ENCODE measurements at regions not wholly inside any gene's neighbourhood (a gene's known extent, or its start where the extent isn't known, plus 50 kb on each side); places are given as distances from the start of the nearest gene placed in this dataset.

- TF ChIP-seq EZH2phosphoT487 (IDR thresholded peaks at IDR 0.05; ENCODE audit: borderline replicate concordance, low read length): no peak
- no peak for TF ChIP-seq CTCF (IDR thresholded peaks at IDR 0.05; ENCODE audit: low read depth, low read length, poor library complexity, severe bottlenecking)
- Histone ChIP-seq H3K27ac (ENCODE audit: low read depth, low read length) (no peak overlapping the region), H4K20me1 (ENCODE audit: control insufficient read depth, insufficient read depth, low read depth, low read length) (no peaks in the 10 kb centered on the region), H3K79me2 (ENCODE audit: control insufficient read depth, low read length) (no peaks in the 10 kb centered on the region), H3K4me1 (ENCODE audit: control insufficient read depth, low read length) (no peaks in the 10 kb centered on the region), H3K36me3 (ENCODE audit: control insufficient read depth, low read length) (no peaks in the 10 kb centered on the region), H3K4me2 (ENCODE audit: low read length) (no peak overlapping the region), H3K9me3 (ENCODE audit: control insufficient read depth, insufficient read depth, low read length) (no peaks in the 10 kb centered on the region), H3K4me3 (ENCODE audit: low read length) (no peak overlapping the region), H3K9me2 (replicated peaks; ENCODE audit: control insufficient read depth, low read length) (no peaks in the 10 kb centered on the region), H3K27me3 (ENCODE audit: control insufficient read depth, low read length) (no peaks in the 10 kb centered on the region; the same call in 1 of the 2 replicates), H3F3A (ENCODE audit: control insufficient read depth, insufficient read depth) (no peaks in the 10 kb centered on the region)
Measured at GRCh38 chr17:59508999-59509625, 56.3 kb upstream of the DHX40 start.

GRCh38 chr17:59510611-59511010 is 54.8 kb upstream of the DHX40 start:
- no peaks in the 10 kb centered on the region for H3F3A ChIP-seq (ENCODE audit: control insufficient read depth, insufficient read depth)
- no peak for TF ChIP-seq EZH2phosphoT487 (IDR thresholded peaks at IDR 0.05; ENCODE audit: borderline replicate concordance, low read length)
- no peak for TF ChIP-seq CTCF (IDR thresholded peaks at IDR 0.05; ENCODE audit: low read depth, low read length, poor library complexity, severe bottlenecking)
- H4K20me1 ChIP-seq (ENCODE audit: control insufficient read depth, insufficient read depth, low read depth, low read length): no peaks in the 10 kb centered on the region
- peaks cover 3% of the 10 kb centered on the region for H3K27me3 ChIP-seq (ENCODE audit: control insufficient read depth, low read length)
- H3K9me2 ChIP-seq (replicated peaks; ENCODE audit: control insufficient read depth, low read length): no peaks in the 10 kb centered on the region
- H3K4me1 ChIP-seq (ENCODE audit: control insufficient read depth, low read length): no peaks in the 10 kb centered on the region
- no peak overlapping the region for H3K4me3 ChIP-seq (ENCODE audit: low read length)
- H3K9me3 ChIP-seq (ENCODE audit: control insufficient read depth, insufficient read depth, low read length): no peaks in the 10 kb centered on the region
- no peak overlapping the region for H3K27ac ChIP-seq (ENCODE audit: low read depth, low read length)
- no peak overlapping the region for H3K4me2 ChIP-seq (ENCODE audit: low read length)
- H3K79me2 ChIP-seq (ENCODE audit: control insufficient read depth, low read length): no peaks in the 10 kb centered on the region
- no peaks in the 10 kb centered on the region for H3K36me3 ChIP-seq (ENCODE audit: control insufficient read depth, low read length)

- Histone ChIP-seq H3K4me1 (ENCODE audit: control insufficient read depth, low read length) (no peaks in the 10 kb centered on the region), H3K27ac (ENCODE audit: low read depth, low read length) (no peak overlapping the region), H3K9me2 (replicated peaks; ENCODE audit: control insufficient read depth, low read length) (no peaks in the 10 kb centered on the region), H3K79me2 (ENCODE audit: control insufficient read depth, low read length) (no peaks in the 10 kb centered on the region), H4K20me1 (ENCODE audit: control insufficient read depth, insufficient read depth, low read depth, low read length) (no peaks in the 10 kb centered on the region), H3K27me3 (ENCODE audit: control insufficient read depth, low read length) (peaks cover 3% of the 10 kb centered on the region), H3K36me3 (ENCODE audit: control insufficient read depth, low read length) (no peaks in the 10 kb centered on the region), H3K4me3 (ENCODE audit: low read length) (no peak overlapping the region), H3K9me3 (ENCODE audit: control insufficient read depth, insufficient read depth, low read length) (no peaks in the 10 kb centered on the region), H3K4me2 (ENCODE audit: low read length) (no peak overlapping the region), H3F3A (ENCODE audit: control insufficient read depth, insufficient read depth) (no peaks in the 10 kb centered on the region)
- TF ChIP-seq EZH2phosphoT487 (IDR thresholded peaks at IDR 0.05; ENCODE audit: borderline replicate concordance, low read length): no peak
- no peak for TF ChIP-seq CTCF (IDR thresholded peaks at IDR 0.05; ENCODE audit: low read depth, low read length, poor library complexity, severe bottlenecking)
Measured at GRCh38 chr17:59511726-59512125, 53.7 kb upstream of the DHX40 start.
